Esophagus muscularis mucosa (tissue), 4 donors: ENCODE measurements at regions not wholly inside any gene's neighbourhood (a gene's known extent, or its start where the extent isn't known, plus 50 kb on each side); places are given as distances from the start of the nearest gene placed in this dataset.
"Not testable (repeated sequence)": the region's sequence is repeated elsewhere in the genome, so short reads cannot be mapped to it uniquely, and the experiment has no call there.

Experiments
- DNase-seq: peaks from one replicate; pipeline ENCODE4 v3.0.0-alpha.2; 2017; ENCODE audit errors: extremely low spot score
- H3K27ac ChIP-seq, 4 donors: fragments of 200-600 bp; sonication (generic); replicated peaks in 1 of 4; 1 replicate in 3 of 4; 2 replicates in 1 of 4; pipeline ENCODE4 v1.5.1; 2016 to 2019; ENCODE audit warnings: mild to moderate bottlenecking in 1 of 4
- H3K27me3 ChIP-seq, 4 donors: fragments of 200-600 bp; sonication (generic); one replicate each; pipeline versions ENCODE4 v1.5.1 to v1.6.0; 2016 to 2019
- H3K36me3 ChIP-seq, 4 donors: fragments of 200-600 bp; sonication (generic); one replicate each; pipeline ENCODE4 v1.5.1; 2016 to 2019
- H3K4me1 ChIP-seq, 4 donors: fragments of 200-600 bp; sonication (generic); one replicate each; pipeline ENCODE4 v1.5.1; 2016 to 2019
- H3K4me3 ChIP-seq, 4 donors: fragments of 200-600 bp; sonication (generic); 1 replicate in 2 of 4; 2 replicates in 2 of 4; pipeline ENCODE4 v1.5.1; 2016 to 2019; ENCODE audit warnings: mild to moderate bottlenecking in 4 of 4, moderate library complexity in 1 of 4
- H3K9me3 ChIP-seq, 4 donors: fragments of 200-600 bp; sonication (generic); 1 replicate in 3 of 4; 2 replicates in 1 of 4; pipeline ENCODE4 v1.5.1; 2016 to 2019
- CTCF ChIP-seq, 3 experiments: fragments of 200-600 bp in 2 of 3; fragments of 450-650 bp in 1 of 3; sonication (generic) in 2 of 3; IDR thresholded peaks; one replicate each; pipeline ENCODE4 v1.5.1; 2017 to 2019; ENCODE audit warnings: antibody characterized with exemption in 3 of 3, mild to moderate bottlenecking in 2 of 3, moderate library complexity in 1 of 3
- EP300 ChIP-seq: sonication (generic); formaldehyde crosslinking; IDR thresholded peaks from one replicate; pipeline ENCODE4 v1.6.1; 2017; ENCODE audit warnings: antibody characterized with exemption
- POLR2A ChIP-seq: fragments of 450-650 bp; IDR thresholded peaks from one replicate; pipeline ENCODE4 v1.6.1; 2017; ENCODE audit warnings: antibody characterized with exemption, moderate library complexity, mild to moderate bottlenecking, low read depth
- POLR2AphosphoS5 ChIP-seq, 2 donors: sonication (generic); formaldehyde crosslinking; IDR thresholded peaks; one replicate each; pipeline ENCODE4 v1.6.1; 2017; ENCODE audit warnings: antibody characterized with exemption in 2 of 2
- WGBS: methylation state at CpG from one replicate; pipeline ENCODE4 v1.1.5; 2018; 5-methylcytosine and 5-hydroxymethylcytosine counted together
- intact Hi-C: fragments of 100-400 bp; cut with DNase I; formaldehyde crosslinking; loops from one replicate; pipeline ENCODE4 v1.15.1; 2023

- no peaks in the 10 kb centered on the region for H3K9me3 ChIP-seq
- TF ChIP-seq POLR2A (no peak), CTCF (IDR thresholded peaks at IDR 0.05) (no peak), POLR2AphosphoS5 (IDR thresholded peaks at IDR 0.05) (no peak), EP300 (no peak)
- WGBS = 78% methylated on average over 2 of the region's 2 CpGs
- no peak overlapping the region for H3K4me3 ChIP-seq
- no peaks in the 10 kb centered on the region for H3K36me3 ChIP-seq
- H3K27ac ChIP-seq = no peak overlapping the region
- DNase-seq = no peak
- no peaks in the 10 kb centered on the region for H3K4me1 ChIP-seq
- intact Hi-C loops = no loop called here
- no peaks in the 10 kb centered on the region for H3K27me3 ChIP-seq
Observed at GRCh38 chr9:106174346-106174745, 480.0 kb downstream of the TMEM38B start.

- Histone ChIP-seq H3K4me1 (no peaks in the 10 kb centered on the region), H3K27me3 (no peaks in the 10 kb centered on the region), H3K36me3 (no peaks in the 10 kb centered on the region), H3K4me3 (no peak overlapping the region), H3K27ac (no peak overlapping the region), H3K9me3 (no peaks in the 10 kb centered on the region)
- WGBS = 83% methylated on average over 1 of the region's 1 CpG
- intact Hi-C loops = no loop called here
- TF ChIP-seq CTCF (IDR thresholded peaks at IDR 0.05) (no peak), POLR2A (no peak), EP300 (no peak), POLR2AphosphoS5 (IDR thresholded peaks at IDR 0.05) (no peak)
- DNase-seq = no peak
Observed at GRCh38 chr9:106177216-106177615, 482.9 kb downstream of the TMEM38B start.

- Histone ChIP-seq H3K27me3 (no peaks in the 10 kb centered on the region), H3K9me3 (no peaks in the 10 kb centered on the region), H3K4me1 (no peaks in the 10 kb centered on the region), H3K27ac (no peak overlapping the region), H3K4me3 (no peak overlapping the region), H3K36me3 (no peaks in the 10 kb centered on the region)
- DNase-seq = no peak
- intact Hi-C loops = no loop called here
- TF ChIP-seq POLR2A = no peak
- TF ChIP-seq CTCF (IDR thresholded peaks at IDR 0.05) = no peak
- no peak for TF ChIP-seq POLR2AphosphoS5 (IDR thresholded peaks at IDR 0.05)
- no peak for TF ChIP-seq EP300
- 94% methylated on average over 3 of the region's 3 CpGs for WGBS
Observed at GRCh38 chr9:106179191-106179590, 484.9 kb downstream of the TMEM38B start.

- H3K4me1 ChIP-seq, H3K27ac ChIP-seq, H3K36me3 ChIP-seq, H3K4me3 ChIP-seq, H3K27me3 ChIP-seq, DNase-seq, intact Hi-C loops: not testable (repeated sequence)
- peaks cover 0 to 11% (median 5%) of the 10 kb centered on the region in 4 donors for H3K9me3 ChIP-seq
- 90% methylated on average over 6 of the region's 8 CpGs for WGBS
Observed at GRCh38 chr9:106203815-106204516, 509.6 kb downstream of the TMEM38B start.

GRCh38 chr9:106207298-106207697, 513.0 kb downstream of the TMEM38B start:
- WGBS = 68% methylated on average over 1 of the region's 1 CpG

More at GRCh38 chr9:106207298-106207697, 513.0 kb downstream of the TMEM38B start:
- no peaks in the 10 kb centered on the region for H3K36me3 ChIP-seq
- no peaks in the 10 kb centered on the region for H3K27me3 ChIP-seq
- intact Hi-C loops = no loop called here
- no peak overlapping the region for H3K27ac ChIP-seq
- no peaks in the 10 kb centered on the region for H3K4me1 ChIP-seq
- TF ChIP-seq POLR2AphosphoS5 (IDR thresholded peaks at IDR 0.05) = no peak
- TF ChIP-seq CTCF (IDR thresholded peaks at IDR 0.05) = no peak
- no peak for TF ChIP-seq POLR2A
- TF ChIP-seq EP300 = no peak
- no peak for DNase-seq
- H3K4me3 ChIP-seq = no peak overlapping the region
- peaks cover 0 to 9% (median 4%) of the 10 kb centered on the region in 4 donors for H3K9me3 ChIP-seq
